Neural crest cell (in vitro differentiated cells): ENCODE measurements at regions not wholly inside any gene's neighbourhood (a gene's known extent, or its start where the extent isn't known, plus 50 kb on each side); places are given as distances from the start of the nearest gene placed in this dataset.

Experiments used
- DNase-seq: peaks from one replicate; pipeline ENCODE4 v3.0.0; 2021; ENCODE audit warnings: low read depth, mixed read lengths, low spot score
- H3K27ac Mint-ChIP-seq: one replicate; pipeline ENCODE4 v1.8.0; 2021; ENCODE audit warnings: mild to moderate bottlenecking, mixed read lengths; ENCODE audit not compliant: unreplicated experiment
- H3K27me3 Mint-ChIP-seq: 2 replicates; pipeline ENCODE4 v1.8.0; 2021; ENCODE audit warnings: low read depth, mild to moderate bottlenecking, mixed read lengths
- H3K36me3 Mint-ChIP-seq: 2 replicates; pipeline ENCODE4 v1.8.0; 2021; ENCODE audit warnings: low read depth, mild to moderate bottlenecking, mixed read lengths
- H3K4me1 Mint-ChIP-seq: 2 replicates; pipeline ENCODE4 v1.8.0; 2021; ENCODE audit warnings: mixed read lengths
- H3K4me3 Mint-ChIP-seq: one replicate; pipeline ENCODE4 v1.8.0; 2021; ENCODE audit warnings: mild to moderate bottlenecking, mixed read lengths
- H3K9me3 Mint-ChIP-seq: 2 replicates; pipeline ENCODE4 v1.8.0; 2021; ENCODE audit warnings: mixed read lengths
- TF ChIP-seq, protein P1 (sequence below): fragments of 200-600 bp; sonication (generic); conservative IDR thresholded peaks from 2 replicates; pipeline ENCODE4 v1.5.0; 2021; ENCODE audit warnings: antibody characterized with exemption, mild to moderate bottlenecking

DNA sequence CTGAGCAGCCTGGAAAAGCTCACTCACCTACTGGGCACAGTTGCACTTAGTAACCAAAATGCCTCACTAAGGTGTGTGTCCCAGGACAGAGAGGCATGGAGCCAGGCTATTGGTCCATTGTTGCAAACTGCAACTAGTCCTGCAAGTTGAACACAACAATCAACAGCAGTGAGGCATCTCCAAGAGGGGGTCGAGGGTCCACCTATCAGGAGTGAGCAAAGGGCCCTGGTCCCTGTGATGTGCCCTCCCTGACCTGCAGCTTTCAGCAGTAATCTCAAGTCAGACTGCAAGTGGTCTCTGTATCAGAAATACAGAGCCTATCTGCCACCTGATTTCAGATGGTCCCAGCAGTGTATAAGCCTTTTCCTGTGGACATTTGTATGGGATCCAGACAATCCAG, 50.2 kb upstream of the TGM3 start:
- TF ChIP-seq, protein P1, sequence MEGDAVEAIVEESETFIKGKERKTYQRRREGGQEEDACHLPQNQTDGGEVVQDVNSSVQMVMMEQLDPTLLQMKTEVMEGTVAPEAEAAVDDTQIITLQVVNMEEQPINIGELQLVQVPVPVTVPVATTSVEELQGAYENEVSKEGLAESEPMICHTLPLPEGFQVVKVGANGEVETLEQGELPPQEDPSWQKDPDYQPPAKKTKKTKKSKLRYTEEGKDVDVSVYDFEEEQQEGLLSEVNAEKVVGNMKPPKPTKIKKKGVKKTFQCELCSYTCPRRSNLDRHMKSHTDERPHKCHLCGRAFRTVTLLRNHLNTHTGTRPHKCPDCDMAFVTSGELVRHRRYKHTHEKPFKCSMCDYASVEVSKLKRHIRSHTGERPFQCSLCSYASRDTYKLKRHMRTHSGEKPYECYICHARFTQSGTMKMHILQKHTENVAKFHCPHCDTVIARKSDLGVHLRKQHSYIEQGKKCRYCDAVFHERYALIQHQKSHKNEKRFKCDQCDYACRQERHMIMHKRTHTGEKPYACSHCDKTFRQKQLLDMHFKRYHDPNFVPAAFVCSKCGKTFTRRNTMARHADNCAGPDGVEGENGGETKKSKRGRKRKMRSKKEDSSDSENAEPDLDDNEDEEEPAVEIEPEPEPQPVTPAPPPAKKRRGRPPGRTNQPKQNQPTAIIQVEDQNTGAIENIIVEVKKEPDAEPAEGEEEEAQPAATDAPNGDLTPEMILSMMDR, result no peak
- Mint-ChIP-seq H3K27ac (no peak overlapping the region), H3K9me3 (no peaks in the 10 kb centered on the region), H3K4me3 (no peak overlapping the region), H3K27me3 (no peaks in the 10 kb centered on the region), H3K4me1 (peaks cover 38% of the 10 kb centered on the region), H3K36me3 (no peaks in the 10 kb centered on the region)
- no peak for DNase-seq
